Adrenal gland (tissue), 5 donors: ENCODE measurements at regions not wholly inside any gene's neighbourhood (a gene's known extent, or its start where the extent isn't known, plus 50 kb on each side); places are given as distances from the start of the nearest gene placed in this dataset.

Experiments
- CTCF ChIP-seq, 6 experiments: fragments of 450-650 bp in 4 of 6; fragments of 200-600 bp in 2 of 6; sonication (generic) in 1 of 6; IDR thresholded peaks; 1 replicate in 5 of 6; 2 replicates in 1 of 6; pipeline versions ENCODE4 v1.5.1 to v1.8.0; 2016 to 2021; ENCODE audit warnings: antibody characterized with exemption in 6 of 6, mild to moderate bottlenecking in 2 of 6, moderate library complexity in 1 of 6
- POLR2A ChIP-seq, 2 donors: fragments of 450-650 bp; IDR thresholded peaks; one replicate each; pipeline ENCODE4 v1.6.1; 2017; ENCODE audit warnings: antibody characterized with exemption in 2 of 2, mild to moderate bottlenecking in 2 of 2, moderate library complexity in 1 of 2
- donor health status: DM: no; HTN: no; CAD: no.

GRCh38 chr21:24294171-24294570, 1313.1 kb downstream of the MRPL39 start:
- TF ChIP-seq CTCF (IDR thresholded peaks at IDR 0.05), result no peak
- no peak for TF ChIP-seq POLR2A (IDR thresholded peaks at IDR 0.05)
